IMR-90 (cell line): ENCODE measurements at regions not wholly inside any gene's neighbourhood (a gene's known extent, or its start where the extent isn't known, plus 50 kb on each side); places are given as distances from the start of the nearest gene placed in this dataset.
"Not testable (repeated sequence)": the region's sequence is repeated elsewhere in the genome, so short reads cannot be mapped to it uniquely, and the experiment has no call there.

Experiments used
- ATAC-seq: fragments of 200-7000 bp; cut with Tn5 transposase; 2 replicates; pipeline ENCODE4 v1.9.1; 2020; ENCODE audit warnings: low read depth, mild to moderate bottlenecking, moderate library complexity
- BruUV-seq: library from RNA; stranded (reverse); fragments of 400-500 nt; replicated peaks from 2 replicates; lab custom pipeline; 2021; lab: Mats Ljungman, UMichigan
- CTCF ChIA-PET: fragments of 300-600 bp; formaldehyde crosslinking; extraction: SDS; loops from one replicate; lab custom pipeline; 2021; ENCODE audit warnings: antibody characterized with exemption; lab: Yijun Ruan, JAX
- POLR2A ChIA-PET: fragments of 300-600 bp; sonication (Branson Sonifier 250); formaldehyde crosslinking; loops from one replicate; lab custom pipeline; 2022; ENCODE audit warnings: antibody characterized with exemption; ENCODE audit not compliant: unreplicated experiment; lab: Charles Lee
- DNase-seq: peaks from one replicate; pipeline ENCODE4 v3.0.0; 2013
- H2AFZ ChIP-seq: replicated peaks from 2 replicates; pipeline ENCODE3; 2013; ENCODE audit warnings: low read length, mild to moderate bottlenecking; ENCODE audit not compliant: poor library complexity
- H2AK5ac ChIP-seq: 2 replicates; pipeline ENCODE4 v1.6.1; 2013; ENCODE audit warnings: low read depth, low read length, inconsistent platforms
- H2AK9ac ChIP-seq: replicated peaks from 2 replicates; pipeline ENCODE3; 2013; ENCODE audit warnings: mild to moderate bottlenecking, low read depth, low read length, moderate library complexity; ENCODE audit not compliant: poor library complexity
- H2BK120ac ChIP-seq: 2 replicates; pipeline ENCODE4 v1.6.1; 2013; ENCODE audit warnings: low read depth, low read length, inconsistent platforms
- H2BK15ac ChIP-seq: 3 replicates; pipeline ENCODE4 v1.6.1; 2013; ENCODE audit warnings: low read depth, low read length, inconsistent platforms
- H2BK20ac ChIP-seq: 2 replicates; pipeline ENCODE4 v1.6.1; 2013; ENCODE audit warnings: low read depth, mild to moderate bottlenecking, inconsistent platforms, low read length, moderate library complexity
- H2BK5ac ChIP-seq: 2 replicates; pipeline ENCODE4 v1.6.1; 2013; ENCODE audit warnings: mild to moderate bottlenecking, low read depth, low read length, inconsistent platforms; ENCODE audit not compliant: poor library complexity, severe bottlenecking
- H3K14ac ChIP-seq: replicated peaks from 2 replicates; pipeline ENCODE4 v1.6.1; 2013; ENCODE audit warnings: low read depth, low read length, inconsistent platforms
- H3K18ac ChIP-seq: 2 replicates; pipeline ENCODE4 v1.6.1; 2013; ENCODE audit warnings: low read depth, low read length, control low read depth
- H3K23ac ChIP-seq: 2 replicates; pipeline ENCODE4 v1.6.1; 2013; ENCODE audit warnings: low read depth, low read length, inconsistent platforms
- H3K27ac ChIP-seq: 2 replicates; pipeline ENCODE4 v1.5.1; 2013; ENCODE audit warnings: mild to moderate bottlenecking, control low read depth, low read length; ENCODE audit not compliant: insufficient read depth
- H3K27me3 ChIP-seq: 2 replicates; pipeline ENCODE4 v1.6.1; 2013; ENCODE audit warnings: low read length; ENCODE audit not compliant: control insufficient read depth, insufficient read depth
- H3K36me3 ChIP-seq: 2 replicates; pipeline ENCODE4 v1.6.1; 2013; ENCODE audit warnings: low read length, mixed read lengths; ENCODE audit not compliant: control insufficient read depth, insufficient read depth
- H3K4ac ChIP-seq: 2 replicates; pipeline ENCODE4 v1.6.1; 2013; ENCODE audit warnings: low read depth, low read length, inconsistent platforms
- H3K4me1 ChIP-seq: 2 replicates; pipeline ENCODE4 v1.6.1; 2013; ENCODE audit warnings: low read length, mixed read lengths; ENCODE audit not compliant: control insufficient read depth, insufficient read depth
- H3K4me2 ChIP-seq: 2 replicates; pipeline ENCODE4 v1.6.1; 2013; ENCODE audit warnings: low read depth, mild to moderate bottlenecking, control low read depth, low read length, moderate library complexity
- H3K4me3 ChIP-seq: 2 replicates; pipeline ENCODE4 v1.5.1; 2013; ENCODE audit warnings: low read depth, mild to moderate bottlenecking, control low read depth, low read length, moderate library complexity; ENCODE audit not compliant: insufficient read depth
- H3K56ac ChIP-seq: 2 replicates; pipeline ENCODE4 v1.6.1; 2013; ENCODE audit warnings: low read length, inconsistent platforms; ENCODE audit not compliant: insufficient read depth; ENCODE audit errors: extremely low read depth
- H3K79me1 ChIP-seq, 2 experiments: 2 replicates each; pipeline ENCODE4 v1.6.1; 2013; ENCODE audit warnings: low read length in 2 of 2, inconsistent platforms in 1 of 2, low read depth in 1 of 2
- H3K9ac ChIP-seq: 2 replicates; pipeline ENCODE4 v1.6.1; 2013; ENCODE audit warnings: low read depth, low read length, control low read depth
- H3K9me1 ChIP-seq: 2 replicates; pipeline ENCODE4 v1.6.1; 2013; ENCODE audit warnings: low read length, inconsistent platforms; ENCODE audit not compliant: insufficient read depth
- H3K9me3 ChIP-seq: 2 replicates; pipeline ENCODE4 v1.6.1; 2013; ENCODE audit warnings: low read length; ENCODE audit not compliant: control insufficient read depth, insufficient read depth
- H4K20me1 ChIP-seq: 2 replicates; pipeline ENCODE4 v1.6.1; 2013; ENCODE audit warnings: low read length, inconsistent platforms; ENCODE audit not compliant: insufficient read depth
- H4K5ac ChIP-seq: 2 replicates; pipeline ENCODE4 v1.6.1; 2013; ENCODE audit warnings: mild to moderate bottlenecking, low read depth, low read length, control low read depth
- H4K8ac ChIP-seq, 2 experiments: 2 replicates each; pipeline ENCODE4 v1.6.1; 2013; ENCODE audit warnings: low read depth in 2 of 2, low read length in 2 of 2, control low read depth in 1 of 2, inconsistent platforms in 1 of 2
- H4K91ac ChIP-seq: 2 replicates; pipeline ENCODE4 v1.6.1; 2013; ENCODE audit warnings: low read depth, low read length, inconsistent platforms; ENCODE audit not compliant: insufficient read depth
- BHLHE40 ChIP-seq: fragments of 150-350 bp; IDR thresholded peaks from 2 replicates; pipeline ENCODE4 v1.6.1; 2016; ENCODE audit warnings: mild to moderate bottlenecking, low read depth, low read length
- CHD1 ChIP-seq: IDR thresholded peaks from 2 replicates; pipeline ENCODE4 v1.6.1; 2012; ENCODE audit warnings: low read depth, low read length, improper control_type of control experiment
- FOS ChIP-seq: fragments of 150-350 bp; IDR thresholded peaks from 2 replicates; pipeline ENCODE4 v1.6.1; 2016; ENCODE audit warnings: low read depth, low read length
- MAFK ChIP-seq: IDR thresholded peaks from 2 replicates; pipeline ENCODE4 v1.6.1; 2012; ENCODE audit warnings: low read depth, low read length, improper control_type of control experiment
- MAZ ChIP-seq: IDR thresholded peaks from 2 replicates; pipeline ENCODE4 v1.6.1; 2012; ENCODE audit warnings: low read depth, mild to moderate bottlenecking, low read length, improper control_type of control experiment, moderate library complexity, borderline replicate concordance
- NFE2L2 ChIP-seq: fragments of 150-350 bp; IDR thresholded peaks from 2 replicates; pipeline ENCODE4 v1.6.1; 2016; ENCODE audit warnings: low read depth, mild to moderate bottlenecking, low read length
- RAD21 ChIP-seq: IDR thresholded peaks from 2 replicates; pipeline ENCODE4 v1.6.1; 2012; ENCODE audit warnings: low read length, improper control_type of control experiment
- RFX5 ChIP-seq: IDR thresholded peaks from 2 replicates; pipeline ENCODE4 v1.8.0; 2012; ENCODE audit warnings: low read depth, mild to moderate bottlenecking, low read length, moderate library complexity
- WGBS, 2 experiments: methylation state at CpG; one replicate each; pipeline versions ENCODE4 v1.1.5 to v1.1.7; 2013; ENCODE audit warnings: missing lambda C conversion rate in 2 of 2; ENCODE audit not compliant: insufficient read length in 1 of 2; ENCODE audit errors: extremely low coverage in 2 of 2; 5-methylcytosine and 5-hydroxymethylcytosine counted together
- dilution Hi-C: fragments of 300-500 bp; cut with HindIII; formaldehyde crosslinking; loops from one replicate; pipeline ENCODE4 v1.14.3; 2018; ENCODE audit warnings: low sequenced_read_pairs; ENCODE audit not compliant: unreplicated experiment
- in situ Hi-C: fragments of 300-500 bp; cut with MboI; formaldehyde crosslinking; loops from 3 replicates; pipeline ENCODE4 v1.14.3; 2019; ENCODE audit warnings: low sequenced_read_pairs, inconsistent platforms, mixed read lengths
- intact Hi-C: fragments of 100-400 bp; cut with micrococcal nuclease; formaldehyde crosslinking; loops from 2 replicates; pipeline ENCODE4 v1.10.0; 2022

DNA sequence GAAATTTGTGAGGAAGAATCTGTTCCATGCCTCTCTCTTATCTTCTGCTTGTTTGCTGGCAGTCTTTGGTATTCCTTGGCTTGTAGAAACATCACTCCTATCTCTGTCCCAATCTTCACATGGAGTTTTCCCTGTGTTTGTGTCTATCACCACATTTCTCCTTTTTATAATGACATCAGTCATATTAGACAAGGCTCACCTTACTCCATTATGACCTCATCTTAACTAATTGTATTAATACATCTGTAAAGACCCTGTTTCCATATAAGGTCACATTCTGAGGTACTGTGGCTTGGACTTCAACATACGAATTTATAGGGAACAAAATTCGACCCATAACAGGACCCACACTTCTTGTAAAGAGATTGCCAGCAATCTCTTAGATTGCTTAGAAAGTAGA is 72.3 kb upstream of the POGK start:
- no peak overlapping the region for H2AK5ac ChIP-seq
- POLR2A ChIA-PET, result no interaction called here
- TF ChIP-seq RAD21 (no peak), NFE2L2 (no peak), RFX5 (no peak), FOS (no peak), MAZ (no peak), CHD1 (no peak), MAFK (no peak), BHLHE40 (no peak)
- no peak overlapping the region for H4K91ac ChIP-seq
- no peaks in the 10 kb centered on the region for H3K36me3 ChIP-seq
- H3K9me1 ChIP-seq, result no peaks in the 10 kb centered on the region
- H3K9ac ChIP-seq, result no peak overlapping the region
- no peak overlapping the region for H3K14ac ChIP-seq
- no peak overlapping the region for H2AFZ ChIP-seq
- H4K5ac ChIP-seq, result no peak overlapping the region
- no TSS peak for BruUV-seq
- no peak overlapping the region for H3K4me3 ChIP-seq
- H2BK5ac ChIP-seq, result no peak overlapping the region
- H2AK9ac ChIP-seq, result no peak overlapping the region
- intact Hi-C loops, result no loop called here
- no peak overlapping the region for H3K18ac ChIP-seq
- H2BK120ac ChIP-seq, result no peak overlapping the region
- no peak overlapping the region for H3K23ac ChIP-seq
- no peak overlapping the region for H2BK15ac ChIP-seq
- in situ Hi-C loops, result no loop called here
- CTCF ChIA-PET, result no interaction called here
- H3K4me2 ChIP-seq, result no peak overlapping the region
- no peak for DNase-seq
- no peak overlapping the region for H4K8ac ChIP-seq
- no peaks in the 10 kb centered on the region for H3K27me3 ChIP-seq
- H3K27ac ChIP-seq, result no peak overlapping the region
- dilution Hi-C loops, result no loop called here
- no peak overlapping the region for H2BK20ac ChIP-seq
- H3K79me1 ChIP-seq, result no peaks in the 10 kb centered on the region
- ATAC-seq, result no peak
- peaks cover 6% of the 10 kb centered on the region for H3K9me3 ChIP-seq
- no peaks in the 10 kb centered on the region for H4K20me1 ChIP-seq
- no peak overlapping the region for H3K56ac ChIP-seq
- H3K4ac ChIP-seq, result no peak overlapping the region
- H3K4me1 ChIP-seq, result no peaks in the 10 kb centered on the region
- WGBS, 2 experiments, result no CpG with 5 or more reads among the region's 2 CpGs

DNA sequence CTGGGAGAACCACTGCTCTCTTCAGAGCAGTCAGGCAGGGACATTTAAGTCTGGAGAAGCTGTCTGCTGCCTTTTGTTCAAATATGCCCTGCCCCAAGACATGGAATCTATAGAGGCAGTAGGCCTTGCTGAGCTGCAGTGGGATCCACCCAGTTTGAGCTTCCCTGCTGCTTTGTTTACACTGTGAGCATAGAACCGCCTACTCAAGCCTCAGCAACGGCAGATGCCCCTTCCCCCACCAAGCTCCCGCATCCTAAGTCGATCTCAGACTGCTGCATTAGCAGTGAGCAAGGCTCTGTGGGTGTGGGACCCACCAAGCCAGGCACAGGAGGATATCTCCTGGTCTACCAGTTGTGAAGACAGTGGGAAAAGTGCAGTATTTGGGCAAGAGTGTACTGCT is 54.6 kb upstream of the POGK start:
- DNase-seq, H3K23ac ChIP-seq, H2BK15ac ChIP-seq, H2AK9ac ChIP-seq, H3K56ac ChIP-seq, CTCF ChIA-PET, H4K5ac ChIP-seq, H2AFZ ChIP-seq, H2BK120ac ChIP-seq, H3K4ac ChIP-seq, ATAC-seq, H3K9me1 ChIP-seq, intact Hi-C loops, H3K4me2 ChIP-seq, BruUV-seq, H3K4me1 ChIP-seq, H3K9me3 ChIP-seq, H4K8ac ChIP-seq, in situ Hi-C loops, H3K14ac ChIP-seq, H3K27ac ChIP-seq, H3K79me1 ChIP-seq, H3K4me3 ChIP-seq, H2BK20ac ChIP-seq, H3K36me3 ChIP-seq, H2BK5ac ChIP-seq, dilution Hi-C loops, H4K91ac ChIP-seq, H3K9ac ChIP-seq, POLR2A ChIA-PET, H2AK5ac ChIP-seq, H3K27me3 ChIP-seq, H3K18ac ChIP-seq, H4K20me1 ChIP-seq: not testable (repeated sequence)
- WGBS, 2 experiments, result no CpG with 5 or more reads among the region's 4 CpGs
